ENCODE measurements at regions not wholly inside any gene's neighbourhood (a gene's known extent, or its start where the extent isn't known, plus 50 kb on each side); places are given as distances from the start of the nearest gene placed in this dataset.
A peak's percentile ranks its signal among the peaks of the same experiment; 100 is the strongest.

DNA sequence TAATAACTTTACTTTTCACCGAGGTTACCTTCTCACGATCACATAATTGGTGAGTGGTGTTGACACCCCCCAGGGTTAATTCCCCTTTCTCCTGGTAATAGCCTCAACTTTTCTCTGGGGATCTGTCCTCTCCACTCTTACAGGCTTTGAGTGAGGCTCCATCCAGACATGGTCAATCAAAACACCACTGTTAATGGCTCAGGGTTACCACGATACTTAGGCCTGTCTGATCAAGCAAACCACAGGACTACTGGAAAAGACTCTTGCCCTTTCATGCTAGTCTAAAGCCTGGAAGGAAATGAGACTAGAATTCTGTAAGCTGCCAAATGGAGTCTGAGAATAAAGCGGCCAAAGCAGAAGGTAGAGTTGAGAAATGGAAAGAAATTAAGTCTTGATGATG is 56.5 kb upstream of the STT3B start:
- Histone ChIP-seq H3K9me2 (ENCODE audit: insufficient read depth) (no peaks in the 10 kb centered on the region), H3K27ac (no peak overlapping the region), H2AFZ (no peak overlapping the region), H3F3A (ENCODE audit: insufficient read depth, low read depth) (no peaks in the 10 kb centered on the region), H3K4me1 (replicated peaks; ENCODE audit: insufficient read depth) (no peaks in the 10 kb centered on the region), H3K9me3 (ENCODE audit: insufficient read depth, low read depth) (no peaks in the 10 kb centered on the region), H3K4me2 (no peak overlapping the region), H3K79me2 (ENCODE audit: low read depth) (no peaks in the 10 kb centered on the region), H4K20me1 (ENCODE audit: insufficient read depth) (no peaks in the 10 kb centered on the region), H3K27me3 (ENCODE audit: insufficient read depth, low read depth) (no peaks in the 10 kb centered on the region), H3K4me3 (no peak overlapping the region), H3K36me3 (ENCODE audit: low read depth) (no peaks in the 10 kb centered on the region)
- POLR2A ChIA-PET (ENCODE audit: unreplicated experiment) = no interaction called here
- no peak for TF ChIP-seq EZH2 (IDR thresholded peaks at IDR 0.05; ENCODE audit: low read depth)
- TF ChIP-seq, protein P1, sequence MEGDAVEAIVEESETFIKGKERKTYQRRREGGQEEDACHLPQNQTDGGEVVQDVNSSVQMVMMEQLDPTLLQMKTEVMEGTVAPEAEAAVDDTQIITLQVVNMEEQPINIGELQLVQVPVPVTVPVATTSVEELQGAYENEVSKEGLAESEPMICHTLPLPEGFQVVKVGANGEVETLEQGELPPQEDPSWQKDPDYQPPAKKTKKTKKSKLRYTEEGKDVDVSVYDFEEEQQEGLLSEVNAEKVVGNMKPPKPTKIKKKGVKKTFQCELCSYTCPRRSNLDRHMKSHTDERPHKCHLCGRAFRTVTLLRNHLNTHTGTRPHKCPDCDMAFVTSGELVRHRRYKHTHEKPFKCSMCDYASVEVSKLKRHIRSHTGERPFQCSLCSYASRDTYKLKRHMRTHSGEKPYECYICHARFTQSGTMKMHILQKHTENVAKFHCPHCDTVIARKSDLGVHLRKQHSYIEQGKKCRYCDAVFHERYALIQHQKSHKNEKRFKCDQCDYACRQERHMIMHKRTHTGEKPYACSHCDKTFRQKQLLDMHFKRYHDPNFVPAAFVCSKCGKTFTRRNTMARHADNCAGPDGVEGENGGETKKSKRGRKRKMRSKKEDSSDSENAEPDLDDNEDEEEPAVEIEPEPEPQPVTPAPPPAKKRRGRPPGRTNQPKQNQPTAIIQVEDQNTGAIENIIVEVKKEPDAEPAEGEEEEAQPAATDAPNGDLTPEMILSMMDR (conservative IDR thresholded peaks at IDR 0.05) = no peak
- CTCF ChIA-PET = no interaction called here
- BruUV-seq (replicated peaks) = no TSS peak
- DNase-seq = no peak
- intact Hi-C loops (cut with micrococcal nuclease; ENCODE audit: unreplicated experiment) = no loop called here

- H2AFZ ChIP-seq = no peak overlapping the region
- POLR2A ChIA-PET (ENCODE audit: unreplicated experiment) = no interaction called here
- H3K9me2 ChIP-seq (ENCODE audit: insufficient read depth) = no peaks in the 10 kb centered on the region
- CTCF ChIA-PET = no interaction called here
- H3K79me2 ChIP-seq (ENCODE audit: low read depth) = no peaks in the 10 kb centered on the region
- no peak overlapping the region for H3K27ac ChIP-seq
- H3K27me3 ChIP-seq (ENCODE audit: insufficient read depth, low read depth) = no peaks in the 10 kb centered on the region
- no TSS peak for BruUV-seq (replicated peaks)
- H3K36me3 ChIP-seq (ENCODE audit: low read depth) = no peaks in the 10 kb centered on the region
- no peak overlapping the region for H3K4me3 ChIP-seq
- TF ChIP-seq EZH2 (IDR thresholded peaks at IDR 0.05; ENCODE audit: low read depth) = no peak
- TF ChIP-seq, protein P1 (conservative IDR thresholded peaks at IDR 0.05) = no peak
- H3K9me3 ChIP-seq (ENCODE audit: insufficient read depth, low read depth) = no peaks in the 10 kb centered on the region
- H3F3A ChIP-seq (ENCODE audit: insufficient read depth, low read depth) = no peaks in the 10 kb centered on the region
- DNase-seq = no peak
- no peak overlapping the region for H3K4me2 ChIP-seq
- intact Hi-C loops (cut with micrococcal nuclease; ENCODE audit: unreplicated experiment) = no loop called here
- H3K4me1 ChIP-seq (replicated peaks; ENCODE audit: insufficient read depth) = no peaks in the 10 kb centered on the region
- no peaks in the 10 kb centered on the region for H4K20me1 ChIP-seq (ENCODE audit: insufficient read depth)
Observed at GRCh38 chr3:31479431-31479830, 53.3 kb upstream of the STT3B start.

GRCh38 chr3:31481697-31482096 is 51.0 kb upstream of the STT3B start:
- H3K4me1 ChIP-seq (replicated peaks; ENCODE audit: insufficient read depth) = no peaks in the 10 kb centered on the region
- H3K9me2 ChIP-seq (ENCODE audit: insufficient read depth) = no peaks in the 10 kb centered on the region
- no peak overlapping the region for H3K4me2 ChIP-seq
- no peaks in the 10 kb centered on the region for H3K36me3 ChIP-seq (ENCODE audit: low read depth)
- BruUV-seq (replicated peaks) = no TSS peak
- no peak overlapping the region for H3K27ac ChIP-seq
- H3F3A ChIP-seq (ENCODE audit: insufficient read depth, low read depth) = no peaks in the 10 kb centered on the region
- H3K9me3 ChIP-seq (ENCODE audit: insufficient read depth, low read depth) = no peaks in the 10 kb centered on the region
- no peaks in the 10 kb centered on the region for H4K20me1 ChIP-seq (ENCODE audit: insufficient read depth)
- no peak for TF ChIP-seq EZH2 (IDR thresholded peaks at IDR 0.05; ENCODE audit: low read depth)
- TF ChIP-seq, protein P1 (conservative IDR thresholded peaks at IDR 0.05) = no peak
- ChIA-PET CTCF (no interaction called here), POLR2A (ENCODE audit: unreplicated experiment) (no interaction called here)
- intact Hi-C loops (cut with micrococcal nuclease; ENCODE audit: unreplicated experiment) = no loop called here
- H2AFZ ChIP-seq = no peak overlapping the region
- H3K4me3 ChIP-seq = no peak overlapping the region
- H3K79me2 ChIP-seq (ENCODE audit: low read depth) = no peaks in the 10 kb centered on the region
- peak in 1 of 2 experiments; percentile 38 for DNase-seq
- no peaks in the 10 kb centered on the region for H3K27me3 ChIP-seq (ENCODE audit: insufficient read depth, low read depth)
